ENCODE measurements at regions not wholly inside any gene's neighbourhood (a gene's known extent, or its start where the extent isn't known, plus 50 kb on each side); places are given as distances from the start of the nearest gene placed in this dataset.
"Not testable (repeated sequence)": the region's sequence is repeated elsewhere in the genome, so short reads cannot be mapped to it uniquely, and the experiment has no call there.

DNA sequence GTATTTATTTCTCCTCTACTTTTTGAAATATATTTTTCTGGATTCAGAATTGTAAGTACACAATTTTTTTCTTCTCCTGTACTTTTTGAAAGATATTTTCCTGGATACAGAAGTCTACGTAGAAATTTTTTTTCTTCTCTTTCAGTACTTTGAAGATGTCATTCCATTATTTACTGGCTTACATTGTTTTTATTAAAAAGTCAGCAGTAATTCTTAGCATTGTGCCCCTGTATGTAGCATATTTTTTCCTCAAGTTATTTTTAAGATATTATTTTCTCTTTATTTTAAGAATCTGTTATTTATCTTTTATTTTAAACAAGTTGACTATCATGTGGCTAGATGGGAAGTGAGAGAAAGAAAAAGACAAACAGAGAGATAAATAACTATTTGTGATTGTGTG is 119.0 kb upstream of the NPSR1 start:
- ATAC-seq (no peak), DNase-seq (ENCODE audit: missing footprints) (no peak)
- intact Hi-C loops (cut with DNase I): no loop called here

DNA sequence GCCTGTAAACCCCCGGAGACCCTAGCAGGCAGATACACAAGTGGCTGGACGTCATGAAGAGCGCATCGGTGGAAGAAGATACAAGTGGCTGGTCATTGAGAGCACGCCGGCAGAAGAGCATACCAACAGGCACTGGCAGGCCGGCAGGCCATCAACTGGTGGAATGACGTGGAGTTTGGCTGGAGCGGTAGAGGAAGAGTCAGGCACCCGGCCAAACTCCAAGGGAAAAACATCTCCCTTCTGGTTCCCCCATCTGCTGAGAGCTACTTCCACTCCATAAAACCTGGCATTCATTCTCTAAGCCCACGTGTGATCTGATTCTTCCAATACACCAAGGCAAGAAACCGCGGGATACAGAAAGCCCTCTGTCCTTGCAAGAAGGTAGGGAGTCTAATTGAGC is 113.4 kb upstream of the NPSR1 start:
- ATAC-seq: no peak
- no peak for DNase-seq (ENCODE audit: missing footprints)
- intact Hi-C loops (cut with DNase I): no loop called here

DNA sequence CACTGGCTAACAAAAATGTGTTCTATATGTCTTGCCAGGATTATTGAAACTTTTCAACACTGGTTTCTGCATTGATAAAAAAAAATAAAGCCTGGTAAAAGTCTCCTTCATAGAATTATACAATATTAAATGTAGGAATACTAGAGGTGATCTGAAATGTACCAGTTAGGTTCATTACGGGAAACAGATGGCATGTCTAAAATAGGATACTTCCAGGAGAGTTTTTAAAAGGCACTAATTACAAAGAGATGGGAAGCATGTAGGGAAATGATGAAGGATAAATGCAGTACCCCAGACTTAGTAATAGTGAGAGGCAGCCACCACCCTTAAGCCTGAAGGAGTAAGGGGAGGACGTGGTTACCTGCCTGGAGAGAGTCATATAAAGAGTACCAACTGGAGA is 107.0 kb upstream of the NPSR1 start:
- intact Hi-C loops (cut with DNase I): no loop called here
- no peak for DNase-seq (ENCODE audit: missing footprints)
- no peak for ATAC-seq

DNA sequence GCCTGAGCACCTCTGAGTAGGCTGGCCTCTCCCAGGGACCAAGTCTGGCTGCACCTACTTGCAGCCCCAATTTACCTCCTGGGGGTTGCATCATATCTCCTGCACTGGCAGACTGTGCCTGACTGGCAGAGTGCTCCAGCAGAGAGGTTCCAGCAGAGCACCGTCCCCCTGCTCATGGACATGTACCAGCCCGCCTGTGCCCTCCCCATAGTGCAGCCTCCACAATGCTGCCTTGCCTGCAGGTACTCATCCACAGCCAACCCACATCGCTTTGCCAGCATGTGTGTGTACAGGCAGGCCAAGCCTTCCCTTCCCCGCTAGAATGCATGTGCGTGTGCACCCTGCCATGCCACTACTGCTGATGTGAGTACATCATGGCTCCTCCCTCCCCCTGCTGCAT is 105.5 kb upstream of the NPSR1 start:
- peak; percentile 63 for DNase-seq (ENCODE audit: missing footprints)
- intact Hi-C loops (cut with DNase I): no loop called here
- ATAC-seq: no peak

DNA sequence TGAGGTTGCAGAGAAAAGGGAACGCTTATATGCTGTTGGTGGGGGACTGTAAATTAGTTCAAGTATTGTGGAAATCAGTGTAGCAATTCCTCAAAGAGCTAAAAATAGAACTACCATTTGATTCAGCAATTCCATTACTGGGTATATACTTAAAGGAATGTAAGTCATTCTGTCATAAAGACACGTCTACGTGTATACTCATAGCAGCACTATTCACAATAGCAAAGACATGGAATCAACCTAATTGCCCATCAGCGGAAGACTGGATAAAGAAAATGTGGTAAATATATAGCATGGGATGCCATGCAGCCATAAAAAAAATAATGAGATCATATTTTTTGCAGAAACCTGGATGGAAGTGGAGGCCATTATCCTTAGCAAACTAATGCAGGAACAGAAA is 100.0 kb upstream of the NPSR1 start:
- intact Hi-C loops (cut with DNase I): no loop called here
- ATAC-seq (no peak), DNase-seq (ENCODE audit: missing footprints) (no peak)

DNA sequence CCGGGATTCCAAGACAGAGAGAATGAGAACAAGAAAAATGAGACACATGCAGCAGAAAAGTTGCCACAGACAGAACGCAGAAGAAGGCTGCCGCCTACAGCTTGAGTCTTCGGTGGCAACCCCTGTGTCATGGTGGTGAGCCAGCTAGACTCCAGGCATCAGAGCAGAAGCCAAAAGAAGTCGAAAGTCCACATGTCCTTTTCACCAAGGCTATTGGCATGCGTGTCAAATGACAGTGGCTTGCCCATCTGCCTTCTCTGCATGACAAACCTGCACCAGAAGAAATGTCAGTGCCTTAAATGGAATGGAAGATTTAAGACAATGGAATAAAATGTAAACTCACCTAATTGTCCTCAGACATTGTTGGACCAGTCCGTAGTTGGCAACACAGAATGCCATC is 93.9 kb upstream of the NPSR1 start:
- ATAC-seq (no peak), DNase-seq (ENCODE audit: missing footprints) (peak; percentile 11)

DNA sequence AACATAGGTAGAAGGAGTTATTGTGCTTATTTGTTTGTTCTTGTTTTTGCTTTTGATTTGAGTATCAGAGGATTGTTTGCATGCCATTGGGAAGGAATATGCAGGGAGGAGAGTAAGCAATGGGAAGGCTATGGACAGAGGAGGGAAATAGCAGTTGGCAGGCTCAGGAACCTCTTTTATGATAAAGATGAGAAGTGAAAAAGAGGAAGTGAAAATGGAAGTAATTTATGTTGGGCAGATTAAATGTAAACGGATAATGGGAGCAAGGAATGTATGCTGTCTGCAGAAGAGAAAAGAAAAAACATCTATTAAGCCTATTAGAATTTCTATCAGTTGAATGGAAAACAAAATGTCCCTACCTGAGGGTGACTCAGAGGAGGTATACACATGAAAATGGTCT is 90.1 kb upstream of the NPSR1 start:
- intact Hi-C loops (cut with DNase I): no loop called here
- DNase-seq (ENCODE audit: missing footprints) (no peak), ATAC-seq (no peak)

More for the DNA sequence above, 93.9 kb upstream of the NPSR1 start:
- intact Hi-C loops (cut with DNase I): no loop called here

DNA sequence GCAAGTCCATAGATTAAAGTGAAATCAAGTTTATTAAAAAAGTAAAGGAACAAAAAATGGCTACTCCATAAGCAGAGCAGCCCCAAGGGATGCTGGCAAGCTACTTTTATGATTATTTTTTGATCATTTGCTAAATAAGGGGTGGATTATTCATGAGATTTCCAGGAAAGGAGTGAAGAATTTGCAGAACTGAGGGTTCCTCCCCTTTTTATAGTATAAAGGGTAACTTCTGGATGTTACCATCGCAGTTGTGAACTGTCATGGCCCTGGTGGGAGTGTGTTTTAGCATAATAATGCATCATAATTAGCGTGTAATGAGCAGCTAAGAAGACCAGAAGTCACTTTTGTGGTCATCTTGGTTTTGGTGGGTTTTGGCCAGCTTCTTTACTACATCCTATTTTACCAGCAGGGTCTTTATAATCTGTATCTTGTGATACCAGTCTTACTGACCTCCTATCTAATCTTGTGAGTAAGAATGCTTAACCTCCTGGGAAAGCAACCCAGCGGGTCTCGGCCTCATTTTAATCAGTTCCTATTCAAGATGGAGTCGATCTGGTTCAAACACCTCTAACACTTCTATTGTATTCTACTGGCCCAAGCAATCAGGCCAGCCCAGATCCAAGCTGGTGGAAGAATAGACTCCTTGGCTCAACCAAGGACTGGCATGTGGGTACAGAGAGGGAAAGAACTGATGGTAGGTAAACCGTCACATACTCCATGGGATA is 87.9 kb upstream of the NPSR1 start:
- DNase-seq (ENCODE audit: missing footprints) (no peak), ATAC-seq (no peak)
- intact Hi-C loops (cut with DNase I): no loop called here

DNA sequence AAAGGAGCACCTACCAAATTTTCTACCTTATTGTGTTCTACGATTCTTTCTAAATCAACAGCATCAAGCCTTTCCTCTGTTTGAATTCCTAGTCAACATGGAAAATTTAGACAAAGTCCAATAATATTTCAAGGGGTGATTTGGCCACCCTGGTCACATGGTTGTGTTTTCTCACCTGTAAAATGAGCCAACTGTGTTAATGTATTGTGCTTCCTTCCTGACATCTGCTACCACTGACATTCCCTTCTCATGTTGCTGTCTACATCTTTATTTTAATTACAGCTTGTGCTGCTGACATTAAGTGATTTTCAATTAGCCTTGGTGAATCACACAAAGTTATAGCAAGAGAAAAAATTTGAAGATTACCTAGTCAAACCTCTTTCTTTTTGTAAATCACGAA is 83.0 kb upstream of the NPSR1 start:
- intact Hi-C loops (cut with DNase I): no loop called here
- ATAC-seq (no peak), DNase-seq (ENCODE audit: missing footprints) (no peak)

DNA sequence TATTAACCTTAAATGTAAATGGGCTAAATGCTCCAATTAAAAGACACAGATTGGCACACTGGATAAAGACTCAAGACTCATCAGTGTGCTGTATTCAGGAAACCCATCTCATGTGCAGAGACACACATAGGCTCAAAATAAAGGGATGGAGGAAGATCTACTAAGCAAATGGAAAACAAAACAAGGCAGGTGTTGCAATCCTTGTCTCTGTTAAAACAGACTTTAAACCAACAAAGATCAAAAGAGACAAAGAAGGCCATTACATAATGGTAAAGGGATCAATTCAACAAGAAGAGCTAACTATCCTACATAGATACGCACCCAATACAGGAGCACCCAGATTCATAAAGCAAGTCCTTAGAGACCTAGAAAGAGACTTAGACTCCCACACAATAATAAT is 80.1 kb upstream of the NPSR1 start:
- DNase-seq (ENCODE audit: missing footprints); ATAC-seq; intact Hi-C loops (cut with DNase I): not testable (repeated sequence)

DNA sequence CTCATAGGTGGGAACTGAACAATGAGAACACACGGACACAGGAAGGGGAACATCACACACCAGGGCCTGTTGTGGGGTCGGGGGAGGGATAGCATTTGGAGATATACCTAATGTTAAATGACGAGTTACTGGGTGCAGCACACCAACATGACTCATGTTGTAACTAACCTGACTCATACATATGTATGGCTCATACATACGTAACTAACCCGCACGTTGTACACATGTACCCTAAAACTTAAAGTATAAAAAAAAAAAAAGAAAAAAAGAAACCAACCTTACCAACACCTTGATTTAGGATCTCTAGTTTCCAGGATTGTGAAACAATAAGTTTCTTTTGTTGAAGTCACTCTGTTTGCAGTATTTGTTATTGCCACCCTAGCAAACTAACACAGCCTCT is 76.3 kb upstream of the NPSR1 start:
- DNase-seq (ENCODE audit: missing footprints); intact Hi-C loops (cut with DNase I); ATAC-seq: not testable (repeated sequence)

DNA sequence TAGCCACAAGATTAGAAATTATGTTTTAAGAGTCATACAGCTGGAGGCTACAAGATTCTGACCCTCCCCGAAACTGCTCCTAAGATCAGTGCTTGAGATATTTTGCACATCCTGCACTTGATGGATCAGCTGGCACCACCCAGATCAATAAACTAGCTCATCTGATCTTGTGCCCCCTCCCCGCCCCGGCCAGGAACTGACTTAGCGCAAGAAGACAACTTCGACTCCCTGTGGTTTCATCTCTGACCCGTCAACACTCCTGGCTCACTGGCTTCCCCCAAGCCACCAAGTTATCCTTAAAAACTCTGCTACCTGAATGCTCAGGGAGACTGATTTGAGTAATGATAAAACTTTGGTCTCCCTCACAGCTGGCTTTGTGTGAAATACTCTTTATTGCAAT is 73.5 kb upstream of the NPSR1 start:
- no peak for ATAC-seq
- intact Hi-C loops (cut with DNase I): no loop called here
- no peak for DNase-seq (ENCODE audit: missing footprints)

DNA sequence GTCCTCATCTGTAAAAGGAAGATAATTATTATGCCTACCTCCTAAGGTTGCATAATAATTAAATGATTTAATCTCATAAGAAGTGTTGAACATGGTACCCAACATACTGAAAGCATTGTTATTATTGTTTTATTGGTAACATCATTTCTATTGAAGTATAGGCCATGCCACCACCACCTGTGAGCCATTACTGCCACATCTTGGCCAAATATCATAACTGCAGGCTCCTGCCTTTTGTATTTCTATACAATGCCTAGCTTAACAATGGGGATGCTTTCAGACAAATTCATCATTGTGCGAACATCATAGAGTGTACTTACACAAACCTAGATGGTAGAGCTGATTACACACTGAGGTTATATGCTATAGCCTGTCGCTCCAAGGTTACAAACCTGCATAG is 61.1 kb upstream of the NPSR1 start:
- DNase-seq (ENCODE audit: missing footprints) (no peak), ATAC-seq (no peak)
- intact Hi-C loops (cut with DNase I): loop anchor here (2.0 kb wide), 1 partner anchor 276 kb away; no protein-coding TSS in a partner anchor

DNA sequence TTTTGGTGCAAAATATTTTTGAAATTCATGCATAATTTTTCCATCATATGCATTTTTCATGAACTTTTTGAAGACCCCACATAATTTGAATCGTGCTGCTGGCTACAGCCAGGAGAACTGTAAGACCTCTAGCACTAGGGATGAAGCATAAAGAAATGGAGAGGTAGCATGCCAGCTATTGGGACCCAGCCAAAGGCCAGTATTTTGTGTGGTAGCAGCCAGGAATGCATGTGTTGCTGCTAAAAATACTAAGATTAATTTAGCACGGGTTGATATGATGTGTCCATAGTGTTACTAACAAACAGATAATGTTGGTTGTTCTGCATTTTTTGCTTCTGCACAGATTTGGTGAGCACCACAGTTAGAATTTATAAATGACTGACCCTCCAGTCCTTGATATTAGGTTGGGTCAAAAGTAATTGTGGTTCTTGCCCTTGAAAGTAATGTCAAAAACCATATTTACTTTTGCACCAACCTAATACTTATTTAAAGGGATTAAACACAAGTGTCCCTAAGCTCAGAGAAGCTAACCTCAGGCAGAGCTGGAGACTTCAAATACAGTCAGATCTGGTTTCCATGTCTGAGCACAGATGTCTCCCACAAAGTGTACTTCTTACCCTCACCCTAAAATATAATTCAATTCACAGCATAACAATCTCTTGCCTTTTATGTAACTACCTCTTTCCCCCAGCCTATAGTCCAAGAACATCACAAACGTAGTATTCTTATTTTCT is 54.1 kb upstream of the NPSR1 start:
- DNase-seq (ENCODE audit: missing footprints): no peak
- ATAC-seq: peak; percentile 82
- intact Hi-C loops (cut with DNase I): loop anchor here (5.0 kb wide), 1 partner anchor 472 kb away; no protein-coding TSS in a partner anchor

All from Right ventricle myocardium inferior (tissue), 1 donor.